Mucosa of descending colon (tissue), 3 donors: ENCODE measurements at regions not wholly inside any gene's neighbourhood (a gene's known extent, or its start where the extent isn't known, plus 50 kb on each side); places are given as distances from the start of the nearest gene placed in this dataset.
"Not testable (repeated sequence)": the region's sequence is repeated elsewhere in the genome, so short reads cannot be mapped to it uniquely, and the experiment has no call there.

Experiments
- ATAC-seq: fragments of 200-7000 bp; cut with Tn5 transposase; one replicate; pipeline ENCODE4 v1.9.1; 2020; ENCODE audit warnings: mild to moderate bottlenecking, moderate library complexity
- DNase-seq, 3 donors: peaks; one replicate each; pipeline ENCODE4 v3.0.0-alpha.2; 2020
- H3K36me3 ChIP-seq: fragments of 200-600 bp; one replicate; pipeline ENCODE4 v1.8.0; 2021; ENCODE audit warnings: low read depth, mild to moderate bottlenecking
- H3K4me1 ChIP-seq: fragments of 200-600 bp; one replicate; pipeline ENCODE4 v1.8.0; 2021; ENCODE audit warnings: low read depth, mild to moderate bottlenecking
- H3K4me3 ChIP-seq: fragments of 200-600 bp; one replicate; pipeline ENCODE4 v1.8.0; 2021; ENCODE audit warnings: mild to moderate bottlenecking
- H3K9me3 ChIP-seq: fragments of 200-600 bp; one replicate; pipeline ENCODE4 v1.8.0; 2021; ENCODE audit warnings: mild to moderate bottlenecking
- CTCF ChIP-seq: fragments of 200-600 bp; IDR thresholded peaks from one replicate; pipeline ENCODE4 v1.8.0; 2022; ENCODE audit warnings: antibody characterized with exemption, mild to moderate bottlenecking
- intact Hi-C, 2 donors: fragments of 100-400 bp; cut with DNase I in 1 of 2; cut with micrococcal nuclease in 1 of 2; formaldehyde crosslinking; loops; one replicate each; pipeline versions ENCODE4 v1.11.0 to v1.11.1; 2022; cut with DNase I, micrococcal nuclease
- donor health status: DM: no; HTN: no; CAD: no; lungs with moderate emphysema.
- donor health status: DM: no; HTN: no; CAD: no.
- donor health status: DM: no; HTN: yes; CAD: no.

- no peaks in the 10 kb centered on the region for H3K4me1 ChIP-seq
- no peak for ATAC-seq
- intact Hi-C loops = no loop called here
- H3K9me3 ChIP-seq = no peaks in the 10 kb centered on the region
- H3K36me3 ChIP-seq = no peaks in the 10 kb centered on the region
- H3K4me3 ChIP-seq = no peak overlapping the region
- no peak for TF ChIP-seq CTCF
- no peak for DNase-seq
Observed at GRCh38 chr6:22367346-22367745, 70.5 kb upstream of the PRL start.

DNA sequence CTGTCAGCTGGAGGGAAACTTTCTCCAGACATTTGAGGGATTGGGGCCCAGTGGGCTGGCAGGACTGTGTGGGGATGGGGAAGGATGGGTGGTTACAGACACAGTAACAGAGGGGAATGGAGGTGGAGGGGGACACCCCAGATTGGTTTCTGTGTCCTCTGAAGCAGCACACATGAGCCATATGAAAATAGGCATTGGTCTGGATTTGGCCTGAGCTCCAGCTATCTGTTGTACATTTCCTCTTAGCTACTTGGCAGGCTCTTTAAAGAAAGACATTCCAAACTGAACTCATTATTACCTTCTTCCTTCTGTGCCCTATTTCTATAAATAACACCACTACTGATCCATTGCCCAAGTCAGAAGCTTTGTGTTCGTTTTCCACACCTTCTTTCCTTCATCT is 72.0 kb upstream of the PRL start:
- Histone ChIP-seq H3K36me3 (no peaks in the 10 kb centered on the region), H3K4me1 (no peaks in the 10 kb centered on the region), H3K9me3 (no peaks in the 10 kb centered on the region), H3K4me3 (no peak overlapping the region)
- no peak for ATAC-seq
- DNase-seq = no peak
- intact Hi-C loops = no loop called here
- TF ChIP-seq CTCF = no peak

- no peaks in the 10 kb centered on the region for H3K36me3 ChIP-seq
- DNase-seq (no peak), ATAC-seq (no peak)
- no peaks in the 10 kb centered on the region for H3K4me1 ChIP-seq
- intact Hi-C loops = no loop called here
- no peak for TF ChIP-seq CTCF
- H3K9me3 ChIP-seq = no peaks in the 10 kb centered on the region
- no peak overlapping the region for H3K4me3 ChIP-seq
Observed at GRCh38 chr6:22372922-22373321, 76.1 kb upstream of the PRL start.

- H3K36me3 ChIP-seq, DNase-seq, H3K4me1 ChIP-seq, intact Hi-C loops, H3K9me3 ChIP-seq, H3K4me3 ChIP-seq, ATAC-seq: not testable (repeated sequence)
Observed at GRCh38 chr6:22374950-22375349, 78.1 kb upstream of the PRL start.

GRCh38 chr6:22376293-22376692 is 79.5 kb upstream of the PRL start:
- DNase-seq, ATAC-seq, H3K36me3 ChIP-seq, H3K4me3 ChIP-seq, H3K4me1 ChIP-seq, H3K9me3 ChIP-seq, intact Hi-C loops: not testable (repeated sequence)

DNA sequence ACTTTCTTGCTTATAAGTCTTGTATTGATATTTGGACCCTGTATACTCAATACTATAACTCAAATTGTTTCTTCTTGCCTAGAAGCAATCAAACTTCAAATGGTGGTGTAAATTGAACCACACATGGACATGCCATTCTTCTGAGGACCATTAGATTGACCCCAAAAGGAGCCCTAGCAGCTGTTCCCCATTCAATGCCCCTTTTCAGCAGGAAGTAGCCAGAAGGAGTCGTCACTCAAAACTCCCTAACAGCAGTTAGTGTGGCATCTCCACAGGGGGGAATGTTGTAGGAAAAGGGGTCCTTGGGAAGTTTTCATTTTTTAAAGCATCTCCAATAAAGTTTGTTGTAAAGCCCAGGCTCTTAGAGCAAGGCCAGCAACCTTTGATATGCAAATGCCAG is 81.7 kb upstream of the PRL start:
- DNase-seq, H3K4me1 ChIP-seq, ATAC-seq, H3K36me3 ChIP-seq, intact Hi-C loops, H3K4me3 ChIP-seq, H3K9me3 ChIP-seq: not testable (repeated sequence)

GRCh38 chr6:22380236-22380635 is 83.4 kb upstream of the PRL start:
- ATAC-seq (no peak), DNase-seq (no peak)
- TF ChIP-seq CTCF = no peak
- Histone ChIP-seq H3K36me3 (no peaks in the 10 kb centered on the region), H3K4me3 (no peak overlapping the region), H3K9me3 (no peaks in the 10 kb centered on the region), H3K4me1 (no peaks in the 10 kb centered on the region)
- intact Hi-C loops = no loop called here
